ENCODE measurements at regions not wholly inside any gene's neighbourhood (a gene's known extent, or its start where the extent isn't known, plus 50 kb on each side); places are given as distances from the start of the nearest gene placed in this dataset.

DNA sequence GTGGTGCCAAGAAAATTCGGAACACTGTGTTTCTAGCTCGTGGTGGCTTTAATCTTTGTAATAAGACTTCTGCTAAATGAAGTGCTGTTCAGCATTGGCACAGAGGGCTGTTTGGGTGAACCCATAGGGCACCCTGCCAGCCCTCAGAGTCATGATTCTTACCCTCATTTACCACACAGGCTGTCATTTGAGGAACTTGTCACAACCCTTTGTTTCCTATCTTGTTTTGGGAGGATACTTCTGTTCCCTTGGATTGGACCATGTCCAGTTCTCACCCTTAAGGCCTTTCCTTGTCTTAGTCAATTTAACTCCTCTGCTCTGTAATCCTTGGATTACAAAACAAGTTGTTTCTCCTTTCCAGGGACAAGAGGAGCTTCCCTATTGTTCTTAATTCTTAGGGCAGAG lies 225.7 kb downstream of the MTX2 start:
- Mint-ChIP-seq H3K27ac (no peak overlapping the region), H3K36me3 (no peaks in the 10 kb centered on the region), H3K9me3 (no peaks in the 10 kb centered on the region), H3K27me3 (peaks cover 36% of the 10 kb centered on the region), H3K4me3 (no peak overlapping the region), H3K4me1 (ENCODE audit: unreplicated experiment) (peaks cover 21% of the 10 kb centered on the region)
- TF ChIP-seq, protein P1, sequence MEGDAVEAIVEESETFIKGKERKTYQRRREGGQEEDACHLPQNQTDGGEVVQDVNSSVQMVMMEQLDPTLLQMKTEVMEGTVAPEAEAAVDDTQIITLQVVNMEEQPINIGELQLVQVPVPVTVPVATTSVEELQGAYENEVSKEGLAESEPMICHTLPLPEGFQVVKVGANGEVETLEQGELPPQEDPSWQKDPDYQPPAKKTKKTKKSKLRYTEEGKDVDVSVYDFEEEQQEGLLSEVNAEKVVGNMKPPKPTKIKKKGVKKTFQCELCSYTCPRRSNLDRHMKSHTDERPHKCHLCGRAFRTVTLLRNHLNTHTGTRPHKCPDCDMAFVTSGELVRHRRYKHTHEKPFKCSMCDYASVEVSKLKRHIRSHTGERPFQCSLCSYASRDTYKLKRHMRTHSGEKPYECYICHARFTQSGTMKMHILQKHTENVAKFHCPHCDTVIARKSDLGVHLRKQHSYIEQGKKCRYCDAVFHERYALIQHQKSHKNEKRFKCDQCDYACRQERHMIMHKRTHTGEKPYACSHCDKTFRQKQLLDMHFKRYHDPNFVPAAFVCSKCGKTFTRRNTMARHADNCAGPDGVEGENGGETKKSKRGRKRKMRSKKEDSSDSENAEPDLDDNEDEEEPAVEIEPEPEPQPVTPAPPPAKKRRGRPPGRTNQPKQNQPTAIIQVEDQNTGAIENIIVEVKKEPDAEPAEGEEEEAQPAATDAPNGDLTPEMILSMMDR (conservative IDR thresholded peaks at IDR 0.05), result no peak
- DNase-seq (ENCODE audit: extremely low spot score, unreplicated experiment), result no peak

DNA sequence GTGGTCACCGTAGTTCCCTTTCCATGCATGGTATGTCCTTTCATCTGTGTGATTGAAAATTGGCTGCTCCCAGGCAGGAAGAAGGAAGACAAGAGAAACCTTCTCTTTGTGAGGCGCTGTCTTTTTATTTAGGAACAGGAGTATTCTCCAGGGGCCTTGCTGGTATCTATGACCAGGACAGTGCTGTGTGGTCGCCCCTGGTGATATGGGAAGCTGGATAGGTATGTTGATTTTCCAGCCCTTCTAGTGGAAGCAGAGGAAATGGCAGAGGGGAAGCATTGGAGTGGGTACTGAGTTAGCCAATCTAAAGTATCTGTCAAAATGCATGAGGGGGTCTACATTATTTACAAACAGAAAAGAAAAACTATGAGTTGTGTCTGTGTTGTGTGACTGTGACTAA lies 226.6 kb downstream of the MTX2 start:
- Mint-ChIP-seq H3K4me1 (ENCODE audit: unreplicated experiment) (peaks cover 18% of the 10 kb centered on the region), H3K27me3 (peaks cover 32% of the 10 kb centered on the region), H3K9me3 (no peaks in the 10 kb centered on the region), H3K4me3 (no peak overlapping the region), H3K36me3 (no peaks in the 10 kb centered on the region), H3K27ac (no peak overlapping the region)
- no peak for DNase-seq (ENCODE audit: extremely low spot score, unreplicated experiment)
- TF ChIP-seq, protein P1 (conservative IDR thresholded peaks at IDR 0.05), result no peak

DNA sequence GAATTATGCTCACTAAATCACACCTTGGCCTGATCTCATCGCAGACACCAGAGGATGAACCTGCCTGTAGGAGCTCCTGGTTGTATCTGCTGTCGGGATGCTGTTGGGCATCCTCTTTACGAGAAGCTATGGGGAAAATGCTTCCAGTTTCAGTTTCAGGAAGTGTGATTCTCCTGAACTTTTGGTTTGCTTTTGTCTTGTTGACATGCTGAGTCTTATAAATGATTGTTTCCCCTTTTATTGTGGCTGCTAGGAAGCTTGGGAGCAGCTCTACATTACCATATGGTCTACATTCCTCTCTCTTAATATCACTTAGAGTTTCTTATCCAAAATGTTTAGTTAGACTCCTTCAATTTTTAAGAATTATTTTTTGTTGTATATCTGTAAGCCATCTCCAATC lies 227.5 kb downstream of the MTX2 start:
- H3K4me1 Mint-ChIP-seq (ENCODE audit: unreplicated experiment), result peaks cover 15% of the 10 kb centered on the region
- H3K27ac Mint-ChIP-seq, result no peak overlapping the region
- H3K9me3 Mint-ChIP-seq, result no peaks in the 10 kb centered on the region
- peaks cover 30% of the 10 kb centered on the region for H3K27me3 Mint-ChIP-seq
- TF ChIP-seq, protein P1 (conservative IDR thresholded peaks at IDR 0.05), result no peak
- no peak for DNase-seq (ENCODE audit: extremely low spot score, unreplicated experiment)
- no peak overlapping the region for H3K4me3 Mint-ChIP-seq
- no peaks in the 10 kb centered on the region for H3K36me3 Mint-ChIP-seq

DNA sequence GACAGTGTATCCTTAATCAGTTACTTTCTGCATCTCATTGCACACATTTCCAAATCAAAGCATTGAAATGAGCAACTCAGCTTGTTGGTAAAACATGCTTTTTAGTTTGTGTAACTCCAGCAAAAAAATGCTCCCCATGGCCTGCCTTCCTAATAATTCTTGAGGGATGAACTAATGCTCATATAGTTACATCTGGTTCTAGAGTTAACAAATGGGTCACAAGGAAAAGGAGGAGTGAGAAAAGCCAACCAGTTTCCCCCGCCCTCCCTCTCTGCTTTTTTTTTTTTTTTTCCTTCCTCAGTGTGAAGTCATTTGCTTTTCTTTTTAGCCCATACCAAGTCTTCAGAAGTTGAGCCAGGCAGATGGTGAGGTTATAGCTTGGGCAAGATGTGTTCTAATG lies 231.7 kb downstream of the MTX2 start:
- H3K4me3 Mint-ChIP-seq, result no peak overlapping the region
- DNase-seq (ENCODE audit: extremely low spot score, unreplicated experiment), result no peak
- peaks cover 11% of the 10 kb centered on the region for H3K4me1 Mint-ChIP-seq (ENCODE audit: unreplicated experiment)
- TF ChIP-seq, protein P1 (conservative IDR thresholded peaks at IDR 0.05), result no peak
- no peaks in the 10 kb centered on the region for H3K36me3 Mint-ChIP-seq
- no peaks in the 10 kb centered on the region for H3K9me3 Mint-ChIP-seq
- H3K27ac Mint-ChIP-seq, result no peak overlapping the region
- peaks cover 22% of the 10 kb centered on the region for H3K27me3 Mint-ChIP-seq

DNA sequence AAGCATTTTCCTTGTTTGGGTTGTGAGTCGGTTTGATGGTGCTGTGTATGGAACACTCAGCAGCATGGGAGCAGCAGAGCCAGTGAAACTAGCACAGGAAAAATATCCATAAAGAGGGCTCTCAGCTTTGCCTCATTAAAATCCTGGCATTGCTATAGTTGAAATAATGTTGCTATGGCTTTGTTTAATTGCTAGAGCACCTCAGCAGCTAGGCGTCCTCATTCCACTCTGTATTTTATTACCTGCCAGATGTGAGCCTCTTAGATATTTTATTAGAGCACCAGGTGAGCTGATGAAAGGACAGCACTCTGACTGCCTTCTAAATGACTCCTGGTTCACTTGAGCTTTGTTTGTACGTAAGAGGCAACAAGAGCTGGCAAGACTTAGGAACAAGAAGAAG lies 232.4 kb downstream of the MTX2 start:
- DNase-seq (ENCODE audit: extremely low spot score, unreplicated experiment), result no peak
- TF ChIP-seq, protein P1 (conservative IDR thresholded peaks at IDR 0.05), result no peak
- no peaks in the 10 kb centered on the region for H3K9me3 Mint-ChIP-seq
- no peak overlapping the region for H3K4me3 Mint-ChIP-seq
- H3K27me3 Mint-ChIP-seq, result peaks cover 20% of the 10 kb centered on the region
- no peak overlapping the region for H3K27ac Mint-ChIP-seq
- H3K4me1 Mint-ChIP-seq (ENCODE audit: unreplicated experiment), result peaks cover 7% of the 10 kb centered on the region
- no peaks in the 10 kb centered on the region for H3K36me3 Mint-ChIP-seq

DNA sequence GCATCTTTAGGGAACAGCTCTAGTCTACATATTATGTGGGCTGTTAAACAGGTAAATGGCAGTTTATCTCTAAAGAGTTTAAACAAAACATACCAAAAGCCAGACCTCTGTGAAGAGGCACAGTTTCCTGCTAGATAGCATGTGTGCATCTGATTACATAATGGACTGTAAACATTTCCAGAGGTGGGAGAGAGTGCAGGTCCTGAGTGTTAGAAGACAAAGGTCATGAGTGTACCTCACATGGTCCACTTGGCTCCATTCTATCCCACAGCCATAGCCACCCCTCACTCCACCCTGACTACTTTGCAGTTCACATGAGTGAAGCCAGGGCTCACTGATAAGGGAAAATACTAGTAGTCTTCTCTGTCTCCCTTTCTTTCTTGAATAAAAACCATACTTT lies 233.4 kb downstream of the MTX2 start:
- peaks cover 20% of the 10 kb centered on the region for H3K27me3 Mint-ChIP-seq
- no peaks in the 10 kb centered on the region for H3K36me3 Mint-ChIP-seq
- no peaks in the 10 kb centered on the region for H3K9me3 Mint-ChIP-seq
- H3K4me1 Mint-ChIP-seq (ENCODE audit: unreplicated experiment), result peaks cover 7% of the 10 kb centered on the region
- no peak overlapping the region for H3K27ac Mint-ChIP-seq
- TF ChIP-seq, protein P1 (conservative IDR thresholded peaks at IDR 0.05), result no peak
- no peak for DNase-seq (ENCODE audit: extremely low spot score, unreplicated experiment)
- no peak overlapping the region for H3K4me3 Mint-ChIP-seq

Data from type B pancreatic cell (in vitro differentiated cells).